ENCODE measurements at regions not wholly inside any gene's neighbourhood (a gene's known extent, or its start where the extent isn't known, plus 50 kb on each side); places are given as distances from the start of the nearest gene placed in this dataset.

DNA sequence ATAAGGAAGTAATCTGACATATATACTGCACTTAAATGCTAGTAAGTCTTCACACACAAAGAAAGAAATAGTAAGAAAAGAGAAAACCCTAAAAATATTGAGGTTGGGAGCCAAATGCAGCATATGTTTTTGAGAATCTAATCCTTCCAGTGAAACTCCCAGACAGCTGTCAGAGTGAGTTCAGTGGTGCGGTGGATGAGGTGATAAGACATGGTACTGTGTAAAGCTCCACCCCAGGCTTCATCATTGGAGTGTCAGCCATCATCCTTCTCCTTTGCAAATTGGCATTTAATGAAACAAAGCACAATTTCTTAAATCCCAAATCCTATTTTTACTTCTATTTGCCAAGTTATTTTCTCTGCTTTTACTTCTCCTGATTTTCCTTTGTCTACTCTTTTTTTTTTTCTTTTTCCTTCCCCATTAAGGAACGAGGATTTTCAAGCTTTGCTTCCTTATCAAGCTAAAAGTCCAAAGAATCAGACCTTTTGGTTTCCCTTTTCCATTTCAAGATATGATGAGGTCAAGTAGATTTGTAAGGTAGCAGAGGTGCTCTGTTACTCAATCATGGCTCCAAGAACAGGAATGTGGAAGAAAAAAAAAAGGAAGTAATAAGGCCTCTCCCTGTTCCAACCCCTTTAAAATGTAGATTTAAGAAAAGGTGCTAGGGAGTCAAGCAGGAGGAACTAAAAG is 343.3 kb downstream of the SETD4 start:
- no peak for TF ChIP-seq POLR2AphosphoS5 (IDR thresholded peaks at IDR 0.05; ENCODE audit: low read depth, low read length)
- no peak for TF ChIP-seq POLR2A (IDR thresholded peaks at IDR 0.05; ENCODE audit: low read depth, low read length)

All from GM12892 (cell line).